Dermis microvascular lymphatic vessel endothelial cell (primary cell): ENCODE measurements at regions not wholly inside any gene's neighbourhood (a gene's known extent, or its start where the extent isn't known, plus 50 kb on each side); places are given as distances from the start of the nearest gene placed in this dataset.
A peak's percentile ranks its signal among the peaks of the same experiment; 100 is the strongest.

ENCODE experiments used
- DNase-seq, 2 donors: peaks; one replicate each; pipeline versions ENCODE4 v3.0.0 to v3.0.0-alpha.2; 2010; ENCODE audit warnings: low read depth in 2 of 2

- peak; percentile 98 to 99 for DNase-seq
These were observed 114.7 kb upstream of the IRF2BP2 start for GRCh38 chr1:234724516-234725176.

GRCh38 chr1:234722904-234723720 is 113.1 kb upstream of the IRF2BP2 start:
- DNase-seq = peak; percentile 84 to 87

- no peak for DNase-seq
These were observed 112.3 kb upstream of the IRF2BP2 start for GRCh38 chr1:234722270-234722704.

GRCh38 chr1:234721476-234722269 is 111.7 kb upstream of the IRF2BP2 start:
- peak; percentile 64 to 88 for DNase-seq

- no peak for DNase-seq
These were observed 110.9 kb upstream of the IRF2BP2 start for GRCh38 chr1:234720709-234721441.

GRCh38 chr1:234719454-234720251 is 109.7 kb upstream of the IRF2BP2 start:
- peak; percentile 32 to 51 for DNase-seq

GRCh38 chr1:234718496-234719453 is 108.8 kb upstream of the IRF2BP2 start:
- DNase-seq = no peak

- no peak for DNase-seq
These were observed 107.0 kb upstream of the IRF2BP2 start for GRCh38 chr1:234716908-234717375.

GRCh38 chr1:234715252-234716014 is 105.5 kb upstream of the IRF2BP2 start:
- no peak for DNase-seq

GRCh38 chr1:234713859-234714258 is 103.9 kb upstream of the IRF2BP2 start:
- no peak for DNase-seq

GRCh38 chr1:234713440-234713839 is 103.5 kb upstream of the IRF2BP2 start:
- no peak for DNase-seq

- DNase-seq = no peak
These were observed 102.9 kb upstream of the IRF2BP2 start for GRCh38 chr1:234712891-234713305.

GRCh38 chr1:234710936-234711724 is 101.2 kb upstream of the IRF2BP2 start:
- no peak for DNase-seq

GRCh38 chr1:234710381-234710780 is 100.4 kb upstream of the IRF2BP2 start:
- DNase-seq = no peak

- no peak for DNase-seq
These were observed 99.7 kb upstream of the IRF2BP2 start for GRCh38 chr1:234709473-234710228.

- no peak for DNase-seq
These were observed 98.9 kb upstream of the IRF2BP2 start for GRCh38 chr1:234708700-234709395.
